ENCODE measurements at regions not wholly inside any gene's neighbourhood (a gene's known extent, or its start where the extent isn't known, plus 50 kb on each side); places are given as distances from the start of the nearest gene placed in this dataset.

GRCh38 chr4:3857269-3857926, 91.2 kb downstream of the ADRA2C start:
- TF ChIP-seq TAF1 (IDR thresholded peaks at IDR 0.05; ENCODE audit: borderline replicate concordance, insufficient read depth, low read length) (no peak), POLR2AphosphoS5 (IDR thresholded peaks at IDR 0.05; ENCODE audit: low read depth, low read length) (no peak), REST (IDR thresholded peaks at IDR 0.05; ENCODE audit: insufficient read depth in 1 of 2, low read depth in 2 of 2, low read length in 2 of 2) (no peak)

All from PFSK-1 (cell line).